ENCODE measurements at regions not wholly inside any gene's neighbourhood (a gene's known extent, or its start where the extent isn't known, plus 50 kb on each side); places are given as distances from the start of the nearest gene placed in this dataset.

GRCh38 chr6:19153981-19154295 is 683.2 kb upstream of the ID4 start:
- TF ChIP-seq POLR2AphosphoS5 (IDR thresholded peaks at IDR 0.05) (no peak), CTCF (IDR thresholded peaks at IDR 0.05) (no peak), EP300 (IDR thresholded peaks at IDR 0.05) (no peak), POLR2A (IDR thresholded peaks at IDR 0.05) (no peak)
